GM12878 (cell line): ENCODE measurements at regions not wholly inside any gene's neighbourhood (a gene's known extent, or its start where the extent isn't known, plus 50 kb on each side); places are given as distances from the start of the nearest gene placed in this dataset.

Experiments used
- ASH2L ChIP-seq: fragments of 300-600, 200-600 bp; sonication (generic); IDR thresholded peaks from 2 replicates; pipeline ENCODE4 v1.6.1; 2017; ENCODE audit warnings: low read depth, mild to moderate bottlenecking, borderline replicate concordance
- CHD1 ChIP-seq: IDR thresholded peaks from 2 replicates; pipeline ENCODE4 v1.6.1; 2012; ENCODE audit warnings: low read depth, low read length, improper control_type of control experiment
- CHD2 ChIP-seq: IDR thresholded peaks from 2 replicates; pipeline ENCODE4 v1.6.1; 2011; ENCODE audit warnings: low read depth, low read length, improper control_type of control experiment, borderline replicate concordance
- CREM ChIP-seq: IDR thresholded peaks from 2 replicates; pipeline ENCODE4 v1.6.1; 2014; ENCODE audit warnings: antibody characterized with exemption, low read depth
- ESRRA ChIP-seq: IDR thresholded peaks from 2 replicates; pipeline ENCODE4 v1.6.1; 2012; ENCODE audit warnings: mild to moderate bottlenecking, low read length, improper control_type of control experiment
- FOS ChIP-seq: IDR thresholded peaks from 3 replicates; pipeline ENCODE4 v1.6.1; 2011; ENCODE audit warnings: borderline replicate concordance; ENCODE audit not compliant: insufficient read length; ENCODE audit errors: extremely low read depth
- HDAC6 ChIP-seq: fragments of 200-600 bp; sonication (generic); IDR thresholded peaks from one replicate; pipeline ENCODE4 v1.8.0; 2017; ENCODE audit warnings: antibody characterized with exemption; ENCODE audit not compliant: unreplicated experiment
- HDGF ChIP-seq: fragments of 450-650 bp; IDR thresholded peaks from 2 replicates; pipeline ENCODE4 v1.6.1; 2016; ENCODE audit warnings: antibody characterized with exemption
- KAT2A ChIP-seq: conservative IDR thresholded peaks from 2 replicates; pipeline ENCODE4 v1.6.1; 2011; ENCODE audit warnings: low read depth, low read length; ENCODE audit not compliant: control insufficient read depth
- MEF2A ChIP-seq: IDR thresholded peaks from 2 replicates; pipeline ENCODE4 v1.6.1; 2011; ENCODE audit warnings: low read depth, mild to moderate bottlenecking, low read length, moderate library complexity; ENCODE audit not compliant: insufficient read depth
- MTA2 ChIP-seq: fragments of 450-650 bp; IDR thresholded peaks from 2 replicates; pipeline ENCODE4 v1.6.1; 2016; ENCODE audit warnings: low read depth, mild to moderate bottlenecking, moderate library complexity
- RAD51 ChIP-seq: fragments of 450-650 bp; IDR thresholded peaks from 2 replicates; pipeline ENCODE4 v1.6.1; 2016; ENCODE audit warnings: moderate library complexity, mild to moderate bottlenecking, inconsistent platforms
- RELA ChIP-seq: fragments of 450-650 bp; IDR thresholded peaks from 2 replicates; pipeline ENCODE4 v1.8.0; 2014; ENCODE audit warnings: borderline replicate concordance; ENCODE audit not compliant: partially characterized antibody
- RFX5 ChIP-seq: IDR thresholded peaks from 2 replicates; pipeline ENCODE4 v1.6.1; 2011; ENCODE audit warnings: low read depth, low read length, improper control_type of control experiment
- SMARCA5 ChIP-seq: fragments of 450-650 bp; IDR thresholded peaks from 2 replicates; pipeline ENCODE4 v1.6.1; 2017; ENCODE audit warnings: mild to moderate bottlenecking
- SP1 ChIP-seq: IDR thresholded peaks from one replicate; pipeline ENCODE4 v1.6.1; 2011; ENCODE audit warnings: low read depth, low read length
- TAF1 ChIP-seq: IDR thresholded peaks from 2 replicates; pipeline ENCODE4 v1.6.1; 2011; ENCODE audit warnings: mild to moderate bottlenecking, low read depth, low read length, borderline replicate concordance
- TARDBP ChIP-seq: IDR thresholded peaks from 2 replicates; pipeline ENCODE4 v1.6.1; 2016; ENCODE audit warnings: borderline replicate concordance
- TCF7 ChIP-seq: IDR thresholded peaks from 2 replicates; pipeline ENCODE4 v1.6.1; 2014; ENCODE audit warnings: antibody characterized with exemption, borderline replicate concordance
- ZBED1 ChIP-seq: IDR thresholded peaks from 2 replicates; pipeline ENCODE4 v1.6.1; 2016; ENCODE audit warnings: borderline replicate concordance
- ZBTB33 ChIP-seq: fragments of 450-650 bp; IDR thresholded peaks from 2 replicates; pipeline ENCODE4 v1.6.1; 2017; ENCODE audit warnings: mild to moderate bottlenecking
- ZNF274 ChIP-seq: IDR thresholded peaks from one replicate; pipeline ENCODE4 v1.8.0; 2011; ENCODE audit not compliant: insufficient read length, insufficient read depth
- ZNF384 ChIP-seq: IDR thresholded peaks from 2 replicates; pipeline ENCODE4 v1.6.1; 2012; ENCODE audit warnings: low read depth, mild to moderate bottlenecking, low read length, improper control_type of control experiment, borderline replicate concordance
- TF ChIP-seq, protein P1 (sequence below): fragments of 450-650 bp; IDR thresholded peaks from 2 replicates; pipeline ENCODE4 v1.6.1; 2017; ENCODE audit warnings: mild to moderate bottlenecking, moderate library complexity
- TF ChIP-seq, protein P2 (sequence below): IDR thresholded peaks from 2 replicates; pipeline ENCODE4 v1.6.1; 2011; ENCODE audit warnings: borderline replicate concordance, low read depth, mild to moderate bottlenecking, moderate library complexity, mixed read lengths, low read length; ENCODE audit not compliant: insufficient read depth; ENCODE audit errors: extremely low read length
- TF ChIP-seq, protein P3 (sequence below), 3 experiments: IDR thresholded peaks in 2 of 3; conservative IDR thresholded peaks in 1 of 3; 2 replicates each; pipeline ENCODE4 v1.5.1; 2011; ENCODE audit warnings: low read depth in 3 of 3, low read length in 3 of 3, mild to moderate bottlenecking in 3 of 3, control low read depth in 2 of 3, moderate library complexity in 2 of 3, inconsistent platforms in 1 of 3, mixed read lengths in 1 of 3; ENCODE audit not compliant: control insufficient read depth in 2 of 3, insufficient read depth in 1 of 3; ENCODE audit errors: extremely low read depth in 1 of 3

GRCh38 chr9:99762470-99762869, 59.2 kb upstream of the NR4A3 start (continued):
- TF ChIP-seq CHD2 (no peak), TARDBP (no peak), MEF2A (no peak), CHD1 (no peak), FOS (no peak), CREM (no peak), ZNF384 (no peak), KAT2A (no peak), ZBTB33 (no peak), HDAC6 (no peak), RELA (no peak), HDGF (no peak), RFX5 (no peak), ZBED1 (no peak), ASH2L (no peak), TCF7 (no peak), RAD51 (no peak), ESRRA (no peak), SP1 (no peak), ZNF274 (no peak), SMARCA5 (no peak), TAF1 (no peak), MTA2 (peak; percentile 64; the same call in 1 of the 2 replicates)
- TF ChIP-seq, protein P1, sequence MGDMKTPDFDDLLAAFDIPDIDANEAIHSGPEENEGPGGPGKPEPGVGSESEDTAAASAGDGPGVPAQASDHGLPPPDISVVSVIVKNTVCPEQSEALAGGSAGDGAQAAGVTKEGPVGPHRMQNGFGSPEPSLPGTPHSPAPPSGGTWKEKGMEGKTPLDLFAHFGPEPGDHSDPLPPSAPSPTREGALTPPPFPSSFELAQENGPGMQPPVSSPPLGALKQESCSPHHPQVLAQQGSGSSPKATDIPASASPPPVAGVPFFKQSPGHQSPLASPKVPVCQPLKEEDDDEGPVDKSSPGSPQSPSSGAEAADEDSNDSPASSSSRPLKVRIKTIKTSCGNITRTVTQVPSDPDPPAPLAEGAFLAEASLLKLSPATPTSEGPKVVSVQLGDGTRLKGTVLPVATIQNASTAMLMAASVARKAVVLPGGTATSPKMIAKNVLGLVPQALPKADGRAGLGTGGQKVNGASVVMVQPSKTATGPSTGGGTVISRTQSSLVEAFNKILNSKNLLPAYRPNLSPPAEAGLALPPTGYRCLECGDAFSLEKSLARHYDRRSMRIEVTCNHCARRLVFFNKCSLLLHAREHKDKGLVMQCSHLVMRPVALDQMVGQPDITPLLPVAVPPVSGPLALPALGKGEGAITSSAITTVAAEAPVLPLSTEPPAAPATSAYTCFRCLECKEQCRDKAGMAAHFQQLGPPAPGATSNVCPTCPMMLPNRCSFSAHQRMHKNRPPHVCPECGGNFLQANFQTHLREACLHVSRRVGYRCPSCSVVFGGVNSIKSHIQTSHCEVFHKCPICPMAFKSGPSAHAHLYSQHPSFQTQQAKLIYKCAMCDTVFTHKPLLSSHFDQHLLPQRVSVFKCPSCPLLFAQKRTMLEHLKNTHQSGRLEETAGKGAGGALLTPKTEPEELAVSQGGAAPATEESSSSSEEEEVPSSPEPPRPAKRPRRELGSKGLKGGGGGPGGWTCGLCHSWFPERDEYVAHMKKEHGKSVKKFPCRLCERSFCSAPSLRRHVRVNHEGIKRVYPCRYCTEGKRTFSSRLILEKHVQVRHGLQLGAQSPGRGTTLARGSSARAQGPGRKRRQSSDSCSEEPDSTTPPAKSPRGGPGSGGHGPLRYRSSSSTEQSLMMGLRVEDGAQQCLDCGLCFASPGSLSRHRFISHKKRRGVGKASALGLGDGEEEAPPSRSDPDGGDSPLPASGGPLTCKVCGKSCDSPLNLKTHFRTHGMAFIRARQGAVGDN: no peak
- TF ChIP-seq, protein P2, sequence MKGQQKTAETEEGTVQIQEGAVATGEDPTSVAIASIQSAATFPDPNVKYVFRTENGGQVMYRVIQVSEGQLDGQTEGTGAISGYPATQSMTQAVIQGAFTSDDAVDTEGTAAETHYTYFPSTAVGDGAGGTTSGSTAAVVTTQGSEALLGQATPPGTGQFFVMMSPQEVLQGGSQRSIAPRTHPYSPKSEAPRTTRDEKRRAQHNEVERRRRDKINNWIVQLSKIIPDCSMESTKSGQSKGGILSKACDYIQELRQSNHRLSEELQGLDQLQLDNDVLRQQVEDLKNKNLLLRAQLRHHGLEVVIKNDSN: no peak
- TF ChIP-seq, protein P3, sequence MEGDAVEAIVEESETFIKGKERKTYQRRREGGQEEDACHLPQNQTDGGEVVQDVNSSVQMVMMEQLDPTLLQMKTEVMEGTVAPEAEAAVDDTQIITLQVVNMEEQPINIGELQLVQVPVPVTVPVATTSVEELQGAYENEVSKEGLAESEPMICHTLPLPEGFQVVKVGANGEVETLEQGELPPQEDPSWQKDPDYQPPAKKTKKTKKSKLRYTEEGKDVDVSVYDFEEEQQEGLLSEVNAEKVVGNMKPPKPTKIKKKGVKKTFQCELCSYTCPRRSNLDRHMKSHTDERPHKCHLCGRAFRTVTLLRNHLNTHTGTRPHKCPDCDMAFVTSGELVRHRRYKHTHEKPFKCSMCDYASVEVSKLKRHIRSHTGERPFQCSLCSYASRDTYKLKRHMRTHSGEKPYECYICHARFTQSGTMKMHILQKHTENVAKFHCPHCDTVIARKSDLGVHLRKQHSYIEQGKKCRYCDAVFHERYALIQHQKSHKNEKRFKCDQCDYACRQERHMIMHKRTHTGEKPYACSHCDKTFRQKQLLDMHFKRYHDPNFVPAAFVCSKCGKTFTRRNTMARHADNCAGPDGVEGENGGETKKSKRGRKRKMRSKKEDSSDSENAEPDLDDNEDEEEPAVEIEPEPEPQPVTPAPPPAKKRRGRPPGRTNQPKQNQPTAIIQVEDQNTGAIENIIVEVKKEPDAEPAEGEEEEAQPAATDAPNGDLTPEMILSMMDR (IDR thresholded peaks at IDR 0.05 in 2 of 3, conservative IDR thresholded peaks at IDR 0.05 in 1 of 3; ENCODE audit: control insufficient read depth in 2 of 3, extremely low read depth in 1 of 3, insufficient read depth in 1 of 3, low read depth in 3 of 3, low read length in 3 of 3): no peak
